Neural progenitor cell (in vitro differentiated cells): ENCODE measurements at regions not wholly inside any gene's neighbourhood (a gene's known extent, or its start where the extent isn't known, plus 50 kb on each side); places are given as distances from the start of the nearest gene placed in this dataset.

Source experiments
- DNase-seq: peaks from one replicate; pipeline ENCODE4 v3.0.0-alpha.2; 2016; ENCODE audit warnings: low spot score
- H2AFZ ChIP-seq: fragments of 200-600 bp; sonication (generic); replicated peaks from 2 replicates; pipeline ENCODE4 v1.6.1; 2016; ENCODE audit warnings: antibody characterized with exemption
- H3F3A ChIP-seq: fragments of 200-600 bp; sonication (generic); 2 replicates; pipeline ENCODE4 v1.6.1; 2016; ENCODE audit warnings: antibody characterized with exemption, low read depth
- H3K27ac ChIP-seq: fragments of 200-600 bp; sonication (generic); 2 replicates; pipeline ENCODE4 v1.5.1; 2016; ENCODE audit warnings: mild to moderate bottlenecking
- H3K27me3 ChIP-seq: fragments of 200-600 bp; sonication (generic); 2 replicates; pipeline ENCODE4 v1.6.1; 2016; ENCODE audit warnings: mild to moderate bottlenecking, moderate library complexity
- H3K36me3 ChIP-seq: fragments of 200-600 bp; sonication (generic); 2 replicates; pipeline ENCODE4 v1.5.1; 2016
- H3K4me1 ChIP-seq: fragments of 200-600 bp; sonication (generic); 2 replicates; pipeline ENCODE4 v1.6.1; 2016; ENCODE audit warnings: mixed run types
- H3K4me2 ChIP-seq: fragments of 200-600 bp; sonication (generic); 2 replicates; pipeline ENCODE4 v1.6.1; 2016
- H3K4me3 ChIP-seq: fragments of 200-600 bp; sonication (generic); 2 replicates; pipeline ENCODE4 v1.5.1; 2016
- H3K79me2 ChIP-seq: fragments of 200-600 bp; sonication (generic); 2 replicates; pipeline ENCODE4 v1.6.1; 2016; ENCODE audit warnings: low read depth
- H3K9ac ChIP-seq: fragments of 200-600 bp; sonication (generic); 2 replicates; pipeline ENCODE4 v1.6.1; 2016
- H3K9me3 ChIP-seq: fragments of 200-600 bp; sonication (generic); 2 replicates; pipeline ENCODE4 v1.5.1; 2016; ENCODE audit warnings: low read depth
- H4K20me1 ChIP-seq: fragments of 200-600 bp; sonication (generic); 2 replicates; pipeline ENCODE4 v1.6.1; 2016; ENCODE audit warnings: low read depth
- H3K27ac Mint-ChIP-seq: 3 replicates; pipeline ENCODE4 v1.8.0; 2021; ENCODE audit warnings: mixed read lengths
- H3K27me3 Mint-ChIP-seq: 2 replicates; pipeline ENCODE4 v1.8.0; 2022; ENCODE audit warnings: low read depth, mild to moderate bottlenecking, inconsistent platforms, moderate library complexity, mixed read lengths; ENCODE audit not compliant: insufficient read depth
- H3K36me3 Mint-ChIP-seq: 3 replicates; pipeline ENCODE4 v1.8.0; 2021; ENCODE audit warnings: mixed read lengths
- H3K4me1 Mint-ChIP-seq: 3 replicates; pipeline ENCODE4 v1.8.0; 2021; ENCODE audit warnings: mixed read lengths
- H3K4me3 Mint-ChIP-seq: 3 replicates; pipeline ENCODE4 v1.8.0; 2021; ENCODE audit warnings: mild to moderate bottlenecking, moderate library complexity, mixed read lengths
- H3K9me3 Mint-ChIP-seq: 3 replicates; pipeline ENCODE4 v1.8.0; 2020; ENCODE audit warnings: mixed read lengths
- CTCF ChIP-seq: fragments of 200-600 bp; sonication (generic); IDR thresholded peaks from 2 replicates; pipeline ENCODE4 v1.5.1; 2017; ENCODE audit warnings: antibody characterized with exemption, mild to moderate bottlenecking
- EZH2 ChIP-seq: fragments of 200-600 bp; sonication (generic); IDR thresholded peaks from 2 replicates; pipeline ENCODE4 v1.6.1; 2017; ENCODE audit warnings: antibody characterized with exemption, mild to moderate bottlenecking, moderate library complexity
- EZH2phosphoT487 ChIP-seq: fragments of 200-600 bp; sonication (generic); IDR thresholded peaks from 2 replicates; pipeline ENCODE4 v1.6.1; 2017; ENCODE audit warnings: antibody characterized with exemption

GRCh38 chr6:120854583-120854982 lies 479.7 kb downstream of the TBC1D32 start:
- Histone ChIP-seq H2AFZ (no peak overlapping the region), H3K4me2 (no peak overlapping the region), H3K4me1 (no peaks in the 10 kb centered on the region), H3K27ac (no peak overlapping the region), H4K20me1 (no peaks in the 10 kb centered on the region), H3K79me2 (no peaks in the 10 kb centered on the region), H3K36me3 (no peaks in the 10 kb centered on the region), H3F3A (no peaks in the 10 kb centered on the region), H3K9ac (no peak overlapping the region), H3K9me3 (no peaks in the 10 kb centered on the region), H3K27me3 (no peaks in the 10 kb centered on the region), H3K4me3 (no peak overlapping the region)
- no peak overlapping the region for H3K27ac Mint-ChIP-seq
- TF ChIP-seq CTCF (no peak), EZH2phosphoT487 (no peak), EZH2 (no peak)
- H3K9me3 Mint-ChIP-seq: no peaks in the 10 kb centered on the region
- peaks cover 5% of the 10 kb centered on the region for H3K27me3 Mint-ChIP-seq
- DNase-seq: no peak
- no peaks in the 10 kb centered on the region for H3K36me3 Mint-ChIP-seq
- H3K4me1 Mint-ChIP-seq: no peaks in the 10 kb centered on the region
- H3K4me3 Mint-ChIP-seq: no peak overlapping the region

GRCh38 chr6:120853489-120853888 lies 480.8 kb downstream of the TBC1D32 start:
- peaks cover 5% of the 10 kb centered on the region for H3K27me3 Mint-ChIP-seq

DNA sequence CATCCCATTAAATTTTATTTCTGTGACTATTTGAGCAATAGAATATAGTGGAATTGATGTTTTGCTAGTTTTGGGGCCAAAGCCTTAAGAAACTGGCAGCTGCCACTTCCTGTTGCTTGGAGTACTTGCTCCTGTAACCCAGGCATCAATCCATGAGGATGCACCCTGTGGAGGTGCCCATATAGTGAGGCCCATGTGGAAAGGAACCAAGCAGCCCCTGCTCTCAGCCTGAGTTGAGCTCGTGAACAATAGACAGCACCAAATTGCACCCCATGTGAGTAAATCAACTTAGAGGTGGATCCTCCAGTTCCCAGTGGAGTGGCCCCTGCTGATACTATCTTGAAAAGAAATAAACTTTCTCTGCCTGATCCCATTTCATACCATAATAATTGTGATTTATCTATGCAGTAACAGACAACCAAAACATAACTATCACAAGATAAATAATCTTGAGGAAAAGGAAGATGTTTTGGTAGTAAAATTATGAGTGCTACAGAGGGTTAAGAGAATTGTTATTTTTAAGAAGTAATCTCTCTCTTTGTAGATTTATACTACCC lies 481.9 kb downstream of the TBC1D32 start:
- Mint-ChIP-seq H3K27me3 (peaks cover 5% of the 10 kb centered on the region), H3K4me1 (no peaks in the 10 kb centered on the region), H3K4me3 (no peak overlapping the region), H3K36me3 (no peaks in the 10 kb centered on the region), H3K27ac (peak overlapping the region; percentile 78), H3K9me3 (no peaks in the 10 kb centered on the region)
- Histone ChIP-seq H3K9ac (no peak overlapping the region), H3K27ac (no peak overlapping the region), H3K27me3 (no peaks in the 10 kb centered on the region), H3K9me3 (no peaks in the 10 kb centered on the region), H4K20me1 (no peaks in the 10 kb centered on the region), H3F3A (no peaks in the 10 kb centered on the region), H3K4me3 (no peak overlapping the region), H3K4me2 (no peak overlapping the region), H3K4me1 (no peaks in the 10 kb centered on the region), H3K79me2 (no peaks in the 10 kb centered on the region), H2AFZ (no peak overlapping the region), H3K36me3 (no peaks in the 10 kb centered on the region)
- TF ChIP-seq EZH2phosphoT487 (no peak), CTCF (no peak), EZH2 (no peak)
- peak; percentile 5 for DNase-seq

More at GRCh38 chr6:120853489-120853888, 480.8 kb downstream of the TBC1D32 start:
- Histone ChIP-seq H3K4me3 (no peak overlapping the region), H3K4me1 (no peaks in the 10 kb centered on the region), H3K9ac (no peak overlapping the region), H3K4me2 (no peak overlapping the region), H2AFZ (no peak overlapping the region), H4K20me1 (no peaks in the 10 kb centered on the region), H3K27ac (no peak overlapping the region), H3K27me3 (no peaks in the 10 kb centered on the region), H3F3A (no peaks in the 10 kb centered on the region), H3K79me2 (no peaks in the 10 kb centered on the region), H3K9me3 (no peaks in the 10 kb centered on the region), H3K36me3 (no peaks in the 10 kb centered on the region)
- TF ChIP-seq EZH2phosphoT487 (no peak), CTCF (no peak), EZH2 (no peak)
- no peaks in the 10 kb centered on the region for H3K9me3 Mint-ChIP-seq
- H3K4me1 Mint-ChIP-seq: no peaks in the 10 kb centered on the region
- no peaks in the 10 kb centered on the region for H3K36me3 Mint-ChIP-seq
- H3K4me3 Mint-ChIP-seq: no peak overlapping the region
- no peak overlapping the region for H3K27ac Mint-ChIP-seq
- no peak for DNase-seq
